ENCODE measurements at regions not wholly inside any gene's neighbourhood (a gene's known extent, or its start where the extent isn't known, plus 50 kb on each side); places are given as distances from the start of the nearest gene placed in this dataset.

DNA sequence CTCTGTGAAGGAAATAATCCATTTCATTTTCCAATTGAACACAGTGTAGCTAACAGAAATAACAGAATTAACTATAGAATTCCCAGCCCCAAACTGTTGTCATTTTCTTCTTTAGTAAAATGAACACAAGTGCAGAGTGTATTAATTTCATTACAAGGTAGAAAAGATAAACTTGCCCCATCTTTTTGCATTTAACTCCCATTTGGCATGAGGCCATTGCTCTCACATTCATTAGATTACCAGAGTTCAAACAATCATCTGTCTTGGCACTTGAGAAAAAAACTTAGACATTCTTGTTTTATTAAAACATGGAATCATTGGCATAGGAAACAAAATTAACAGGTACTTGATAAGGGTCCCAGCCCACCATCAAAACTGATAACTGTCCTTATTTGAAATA lies 821.5 kb upstream of the C9orf72 start:
- DNase-seq (ENCODE audit: low spot score in 2 of 2) (no peak), ATAC-seq (no peak)
- no peaks in the 10 kb centered on the region for H3K36me3 Mint-ChIP-seq
- no peak overlapping the region for H3K27ac Mint-ChIP-seq
- H3K9me3 Mint-ChIP-seq: peaks cover 4 to 7% of the 10 kb centered on the region in 2 donors

DNA sequence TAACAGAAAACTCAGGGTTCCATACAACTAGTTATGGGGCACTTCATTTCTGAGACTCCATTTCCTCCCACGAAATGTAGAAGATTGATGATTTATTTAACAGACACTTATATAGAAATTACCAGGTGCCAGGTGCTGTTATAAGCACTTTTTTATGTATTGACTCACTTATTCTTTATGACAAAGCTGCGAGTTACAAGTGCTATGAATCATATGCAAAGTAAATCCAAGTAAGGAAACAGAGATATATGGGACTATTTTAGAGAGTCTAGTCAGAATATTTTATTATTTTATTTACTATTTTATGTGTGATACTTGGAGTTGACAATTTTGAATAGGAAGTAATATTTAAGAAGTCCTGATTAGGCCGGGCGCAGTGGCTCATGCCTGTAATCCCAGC lies 822.8 kb upstream of the C9orf72 start:
- H3K9me3 Mint-ChIP-seq: peaks cover 4% of the 10 kb centered on the region in 2 donors
- H3K27ac Mint-ChIP-seq: no peak overlapping the region

DNA sequence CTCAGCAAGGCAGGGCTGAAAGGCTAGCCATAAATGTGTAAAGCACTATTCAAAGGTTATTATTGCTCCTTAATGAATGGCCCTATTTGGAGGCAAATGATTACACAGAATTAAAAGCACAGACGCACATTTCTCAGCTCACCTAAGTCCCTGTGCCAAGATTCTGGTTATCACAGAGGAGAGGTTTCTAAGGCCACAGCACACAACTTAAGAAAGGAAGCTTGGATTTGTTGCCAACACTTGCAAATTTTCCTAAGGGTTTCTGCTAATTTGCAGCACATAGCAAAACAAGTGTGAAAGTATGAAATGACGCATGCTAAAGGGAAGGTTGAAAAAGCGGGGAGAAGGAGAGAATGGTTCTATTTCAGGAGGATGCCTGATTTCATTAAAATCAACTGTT lies 834.1 kb upstream of the C9orf72 start:
- no peaks in the 10 kb centered on the region for H3K36me3 Mint-ChIP-seq
- peaks cover 5 to 7% of the 10 kb centered on the region in 2 donors for H3K9me3 Mint-ChIP-seq
- DNase-seq (ENCODE audit: low spot score in 2 of 2): no peak
- no peak for ATAC-seq
- H3K27ac Mint-ChIP-seq: no peak overlapping the region

More for the DNA sequence above, 822.8 kb upstream of the C9orf72 start:
- ATAC-seq (no peak), DNase-seq (ENCODE audit: low spot score in 2 of 2) (no peak)
- H3K36me3 Mint-ChIP-seq: no peaks in the 10 kb centered on the region

DNA sequence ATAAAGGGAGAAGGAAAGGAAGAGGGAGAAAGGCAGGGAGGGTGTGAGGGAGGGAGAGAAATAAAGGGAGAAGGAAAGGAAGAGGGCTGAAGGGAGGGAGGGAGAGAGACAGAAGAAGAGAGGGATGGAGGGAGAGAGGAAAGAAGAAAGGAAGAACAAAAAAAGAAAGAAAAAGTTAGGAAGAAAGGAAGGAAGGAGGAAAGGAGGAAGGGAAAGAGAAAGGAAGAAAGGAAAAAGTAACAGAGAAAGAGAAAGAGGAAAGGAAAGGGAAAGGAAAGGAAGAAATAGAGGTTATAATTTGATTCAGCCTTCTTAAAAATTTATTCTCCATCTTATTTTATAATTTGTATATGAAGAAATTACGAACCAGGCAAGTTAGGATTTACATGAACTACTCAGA lies 836.6 kb upstream of the C9orf72 start:
- Mint-ChIP-seq H3K27ac (no peak overlapping the region), H3K36me3 (no peaks in the 10 kb centered on the region), H3K9me3 (peaks cover 0 to 3% of the 10 kb centered on the region in 2 donors)
- no peak for ATAC-seq
- no peak for DNase-seq (ENCODE audit: low spot score in 2 of 2)

DNA sequence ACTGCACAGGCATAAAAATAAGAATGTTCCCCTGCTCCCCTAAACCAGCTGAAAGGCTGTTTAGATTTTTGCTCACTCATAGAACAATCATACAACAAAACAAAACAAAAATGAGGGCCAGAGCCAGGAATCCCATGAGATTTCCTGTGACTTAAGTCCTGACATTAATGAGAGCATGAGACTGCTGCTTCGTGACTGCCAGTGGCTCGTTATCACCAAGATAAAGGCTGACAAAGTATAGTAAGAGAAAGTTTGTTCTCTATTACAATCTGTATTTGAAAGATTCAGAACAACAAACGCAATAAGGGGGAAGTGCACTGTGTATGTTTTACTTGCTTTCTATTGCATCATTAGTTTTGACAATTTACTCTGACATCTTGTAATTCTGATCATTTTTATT lies 837.1 kb upstream of the C9orf72 start:
- Mint-ChIP-seq H3K9me3 (peaks cover 0 to 3% of the 10 kb centered on the region in 2 donors), H3K27ac (no peak overlapping the region), H3K36me3 (no peaks in the 10 kb centered on the region)
- DNase-seq (ENCODE audit: low spot score in 2 of 2) (no peak), ATAC-seq (no peak)

DNA sequence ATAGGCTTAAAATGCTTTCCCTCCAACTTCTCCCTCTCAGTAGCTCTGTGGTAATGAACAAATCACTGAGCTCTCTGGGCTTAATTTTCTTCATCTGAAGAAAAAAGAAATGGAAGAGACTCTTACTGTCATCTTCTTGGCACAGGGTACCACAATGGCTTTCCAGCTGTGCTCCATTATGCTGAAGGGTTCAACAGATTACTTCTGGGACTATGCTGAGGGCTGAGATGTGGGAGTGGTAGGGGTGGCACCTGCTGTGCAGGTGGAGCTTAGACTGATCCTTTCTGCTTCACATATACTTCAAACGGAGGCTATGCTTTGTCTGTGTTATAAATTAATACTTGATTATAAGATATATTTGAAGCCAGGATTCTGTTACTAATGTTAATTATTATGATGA lies 840.2 kb upstream of the C9orf72 start:
- ATAC-seq (no peak), DNase-seq (ENCODE audit: low spot score in 2 of 2) (no peak)
- no peaks in the 10 kb centered on the region for H3K9me3 Mint-ChIP-seq
- no peaks in the 10 kb centered on the region for H3K36me3 Mint-ChIP-seq
- H3K27ac Mint-ChIP-seq: no peak overlapping the region

DNA sequence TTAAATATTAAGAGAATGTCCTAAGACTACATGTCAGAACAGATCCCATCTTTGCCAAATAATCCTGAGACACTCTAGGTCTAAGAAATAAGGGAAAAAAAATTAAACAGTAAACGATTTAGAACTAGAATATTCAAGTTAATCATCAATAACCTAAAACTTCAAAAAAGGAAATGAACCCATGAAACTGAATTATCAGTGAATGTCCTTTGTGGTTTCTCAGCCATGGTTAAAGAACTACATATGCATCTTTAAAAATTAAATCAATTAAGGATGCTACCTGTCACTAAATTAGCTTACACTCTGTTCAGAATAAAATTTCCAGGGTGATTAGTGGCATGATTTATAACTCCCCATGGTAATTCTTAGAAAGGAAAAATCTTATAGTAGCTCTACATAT lies 850.0 kb upstream of the C9orf72 start:
- ATAC-seq: no peak
- Mint-ChIP-seq H3K36me3 (no peaks in the 10 kb centered on the region), H3K9me3 (peaks cover 0 to 3% of the 10 kb centered on the region in 2 donors), H3K27ac (no peak overlapping the region)
- DNase-seq (ENCODE audit: low spot score in 2 of 2): no peak

DNA sequence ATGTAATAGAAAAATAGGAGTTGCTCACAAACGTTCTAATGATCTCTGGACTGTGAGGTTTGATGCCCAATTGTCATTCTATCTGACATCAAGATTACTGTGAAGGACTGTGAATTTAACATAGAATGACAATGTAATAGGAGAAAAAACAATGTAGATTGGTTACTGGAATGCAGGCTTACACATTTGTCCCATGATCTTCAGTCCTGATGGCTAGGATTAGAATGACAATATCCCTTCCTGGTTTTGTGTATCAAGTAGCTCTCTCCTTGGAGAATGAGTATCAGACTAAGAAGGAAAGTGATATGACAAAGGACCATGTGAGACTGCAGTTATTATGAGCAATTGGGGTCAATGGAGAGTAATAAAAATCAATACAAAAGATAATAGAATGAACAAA lies 862.2 kb upstream of the C9orf72 start:
- Mint-ChIP-seq H3K9me3 (peaks cover 16 to 25% of the 10 kb centered on the region in 2 donors), H3K27ac (no peak overlapping the region), H3K36me3 (no peaks in the 10 kb centered on the region)
- no peak for ATAC-seq
- no peak for DNase-seq (ENCODE audit: low spot score in 2 of 2)

DNA sequence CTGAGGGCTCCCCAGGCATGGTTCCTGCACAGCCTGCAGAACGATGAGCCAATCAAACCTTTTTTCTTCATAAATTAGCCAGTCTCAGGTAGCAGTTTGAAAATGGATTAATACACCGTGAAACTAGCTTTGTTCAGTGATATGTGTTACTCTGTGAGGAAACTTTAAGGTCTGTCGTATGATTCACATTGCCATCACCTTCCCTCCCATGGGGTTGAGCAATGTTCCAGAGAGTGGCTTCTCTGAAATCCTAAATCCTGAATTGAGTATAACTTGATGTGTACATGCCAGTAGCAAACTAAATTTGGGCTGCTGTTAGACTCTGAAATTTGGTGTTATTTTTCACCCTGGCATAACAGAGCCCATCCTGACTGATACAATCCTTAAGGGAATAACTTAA lies 866.4 kb upstream of the C9orf72 start:
- no peak for ATAC-seq
- H3K9me3 Mint-ChIP-seq: peaks cover 15% of the 10 kb centered on the region in 2 donors
- no peak overlapping the region for H3K27ac Mint-ChIP-seq
- H3K36me3 Mint-ChIP-seq: peaks cover 0 to 5% of the 10 kb centered on the region in 2 donors
- DNase-seq (ENCODE audit: low spot score in 2 of 2): no peak

DNA sequence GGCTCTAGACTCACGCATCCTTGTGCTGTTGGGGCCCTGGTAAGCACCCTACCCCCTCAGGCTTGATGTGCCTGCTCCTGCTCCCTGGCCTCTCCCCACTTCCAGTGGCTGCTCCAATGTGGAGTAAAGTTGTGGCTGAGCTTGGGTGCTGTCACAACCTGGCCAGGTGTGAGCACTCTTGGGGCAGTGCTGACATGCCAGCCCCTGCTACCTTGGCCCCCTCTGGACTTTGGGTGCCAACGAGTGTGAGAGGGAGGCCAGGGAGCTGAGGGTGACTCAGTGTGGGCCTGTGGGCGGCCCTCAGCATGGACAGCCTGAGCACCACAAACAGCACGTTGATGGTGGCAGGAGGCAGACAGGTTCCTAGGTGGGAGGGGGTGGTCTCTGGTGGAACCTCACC lies 870.2 kb upstream of the C9orf72 start:
- Mint-ChIP-seq H3K36me3 (peaks cover 0 to 5% of the 10 kb centered on the region in 2 donors), H3K9me3 (peaks cover 11 to 18% of the 10 kb centered on the region in 2 donors), H3K27ac (no peak overlapping the region)
- ATAC-seq (no peak), DNase-seq (ENCODE audit: low spot score in 2 of 2) (no peak)

DNA sequence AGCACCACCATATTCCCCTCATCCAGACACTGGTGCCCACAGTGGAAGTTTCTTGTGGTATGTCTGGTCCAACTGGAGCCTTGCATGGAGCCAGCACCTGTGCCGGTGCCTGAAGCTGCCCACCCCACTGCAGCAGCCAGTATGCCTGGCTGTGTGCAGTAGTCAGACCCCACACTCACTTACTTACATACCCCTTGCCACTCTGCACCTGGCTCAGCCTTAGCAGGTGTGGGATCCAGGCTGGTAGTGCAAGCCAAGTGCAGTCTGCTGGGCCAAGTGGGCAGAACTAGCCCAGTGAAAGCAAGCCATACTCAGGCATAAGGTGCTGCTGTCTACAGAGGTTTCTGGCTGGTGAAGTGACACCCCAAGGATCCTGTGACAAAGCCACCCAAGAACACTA lies 871.4 kb upstream of the C9orf72 start:
- Mint-ChIP-seq H3K36me3 (peaks cover 0 to 5% of the 10 kb centered on the region in 2 donors), H3K9me3 (peaks cover 14 to 17% of the 10 kb centered on the region in 2 donors), H3K27ac (no peak overlapping the region)
- ATAC-seq (no peak), DNase-seq (ENCODE audit: low spot score in 2 of 2) (no peak)

DNA sequence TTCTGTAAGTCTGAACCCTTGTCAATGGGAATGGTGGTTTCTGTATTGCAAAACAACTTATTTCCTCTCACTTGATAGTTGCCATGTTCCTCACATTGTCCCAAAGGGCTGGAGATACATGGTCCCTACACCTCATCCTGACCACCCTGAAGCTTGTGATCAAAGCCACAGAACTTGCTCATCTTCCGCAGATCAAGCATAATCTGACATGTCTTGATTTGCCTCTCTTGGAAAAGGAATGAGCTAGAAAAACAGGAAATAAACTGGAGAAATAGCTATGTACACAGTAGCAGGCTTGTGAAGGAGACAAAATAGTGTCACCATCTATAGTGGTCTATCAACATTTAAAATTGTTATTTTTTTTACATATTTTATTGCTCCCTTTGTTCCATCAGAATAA lies 871.9 kb upstream of the C9orf72 start:
- no peak for ATAC-seq

DNA sequence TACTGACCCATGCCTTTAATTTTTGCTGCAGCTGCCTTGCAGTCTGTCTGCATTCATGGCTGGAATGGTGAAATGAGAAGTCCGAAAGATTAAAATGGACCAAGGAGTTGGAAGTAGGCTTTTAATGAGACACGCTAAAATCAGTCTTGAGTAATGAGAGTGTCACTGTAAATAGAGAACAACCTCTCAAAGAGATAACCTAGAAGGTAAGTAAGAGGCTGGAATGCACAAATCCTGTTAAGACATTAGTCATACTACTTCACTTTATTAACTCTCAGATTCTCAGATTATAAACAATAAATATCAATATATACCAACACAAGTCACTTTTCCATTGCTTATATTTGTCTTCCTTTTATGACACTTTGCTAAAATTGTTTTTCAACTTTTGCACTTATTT lies 880.6 kb upstream of the C9orf72 start:
- H3K27ac Mint-ChIP-seq: no peak overlapping the region
- ATAC-seq: no peak
- H3K36me3 Mint-ChIP-seq: no peaks in the 10 kb centered on the region
- no peak for DNase-seq (ENCODE audit: low spot score in 2 of 2)
- peaks cover 10 to 11% of the 10 kb centered on the region in 2 donors for H3K9me3 Mint-ChIP-seq

More for the DNA sequence above, 871.9 kb upstream of the C9orf72 start:
- H3K36me3 Mint-ChIP-seq: peaks cover 0 to 5% of the 10 kb centered on the region in 2 donors
- H3K27ac Mint-ChIP-seq: no peak overlapping the region
- H3K9me3 Mint-ChIP-seq: peaks cover 14 to 16% of the 10 kb centered on the region in 2 donors
- DNase-seq (ENCODE audit: low spot score in 2 of 2): no peak

DNA sequence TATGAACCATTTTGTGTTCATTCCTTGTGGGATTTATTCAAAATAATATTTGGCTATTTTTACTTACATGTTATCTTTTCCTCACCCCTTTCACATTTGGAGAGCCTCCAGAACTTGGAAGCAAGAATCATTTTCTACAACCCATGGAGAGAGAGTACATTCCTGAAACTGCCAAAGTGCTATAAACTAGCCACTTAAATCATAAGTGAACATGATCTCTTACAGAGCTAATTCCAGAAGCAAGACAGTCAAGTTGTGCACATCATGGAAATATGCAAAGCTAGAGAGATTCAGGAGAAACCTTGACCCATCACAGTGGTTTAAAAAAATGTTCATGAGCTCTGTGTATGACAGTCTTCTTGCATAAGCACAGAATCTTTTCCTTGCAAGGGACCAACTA lies 883.6 kb upstream of the C9orf72 start:
- H3K36me3 Mint-ChIP-seq: no peaks in the 10 kb centered on the region
- no peak for ATAC-seq
- no peak overlapping the region for H3K27ac Mint-ChIP-seq
- DNase-seq (ENCODE audit: low spot score in 2 of 2): no peak
- H3K9me3 Mint-ChIP-seq: peaks cover 11 to 23% of the 10 kb centered on the region in 2 donors

DNA sequence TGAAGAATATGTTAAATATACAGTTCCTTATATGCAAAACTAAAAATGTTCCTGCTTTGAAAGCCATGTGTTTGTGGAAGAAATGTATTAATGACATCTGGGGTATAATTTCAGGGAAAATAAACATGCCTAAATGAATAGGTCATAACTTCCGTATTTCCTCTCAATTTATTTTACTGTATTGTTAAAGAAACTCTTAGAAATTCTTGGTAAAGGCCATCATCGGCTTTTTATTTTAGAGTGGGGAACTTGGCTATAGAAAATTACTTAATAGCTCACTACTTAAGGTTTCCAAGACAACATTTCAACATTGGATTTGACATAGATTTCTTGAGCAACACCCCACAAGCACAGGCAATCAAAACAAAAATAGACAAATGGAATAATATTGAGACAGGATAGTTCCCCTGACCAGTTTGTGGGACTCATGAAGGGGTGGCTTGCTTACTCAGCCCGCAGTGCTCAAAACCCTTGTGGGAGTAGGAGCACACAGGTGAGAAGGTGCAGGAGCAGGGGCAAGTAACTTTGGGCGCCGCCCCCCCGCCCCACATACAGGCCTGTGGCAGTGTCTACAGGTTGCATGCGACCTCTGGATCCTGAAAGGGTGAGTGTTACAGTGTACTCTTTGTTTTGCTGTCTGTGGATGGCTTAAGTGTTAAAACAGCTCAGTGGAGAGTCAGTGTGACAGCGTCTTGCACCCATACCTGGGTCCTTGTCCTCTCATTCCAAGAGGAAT lies 891.4 kb upstream of the C9orf72 start:
- Mint-ChIP-seq H3K27ac (no peak overlapping the region), H3K36me3 (peaks cover 0 to 10% of the 10 kb centered on the region in 2 donors), H3K9me3 (peaks cover 24 to 39% of the 10 kb centered on the region in 2 donors)
- no peak for ATAC-seq
- no peak for DNase-seq (ENCODE audit: low spot score in 2 of 2)

DNA sequence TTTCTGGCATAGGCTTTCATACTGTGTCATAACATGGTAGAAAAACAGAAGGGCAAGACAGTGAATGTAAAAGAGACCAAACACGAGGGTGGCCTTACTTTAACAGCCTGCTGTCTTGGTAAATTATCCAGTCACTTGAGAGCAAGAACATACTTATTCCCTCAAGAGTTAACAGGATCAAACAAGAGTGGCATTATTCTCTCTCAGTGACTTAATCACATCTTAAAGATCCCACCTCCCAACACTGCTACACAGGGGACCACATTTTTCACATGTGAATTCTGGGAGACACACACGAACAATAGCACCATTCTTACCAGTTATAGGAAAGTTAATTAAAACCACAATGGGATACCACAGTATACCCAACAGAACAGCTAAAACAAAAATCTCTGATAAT lies 898.0 kb upstream of the C9orf72 start:
- H3K9me3 Mint-ChIP-seq: peaks cover 16 to 20% of the 10 kb centered on the region in 2 donors
- H3K27ac Mint-ChIP-seq: no peak overlapping the region
- no peaks in the 10 kb centered on the region for H3K36me3 Mint-ChIP-seq
- DNase-seq (ENCODE audit: low spot score in 2 of 2) (no peak), ATAC-seq (no peak)

DNA sequence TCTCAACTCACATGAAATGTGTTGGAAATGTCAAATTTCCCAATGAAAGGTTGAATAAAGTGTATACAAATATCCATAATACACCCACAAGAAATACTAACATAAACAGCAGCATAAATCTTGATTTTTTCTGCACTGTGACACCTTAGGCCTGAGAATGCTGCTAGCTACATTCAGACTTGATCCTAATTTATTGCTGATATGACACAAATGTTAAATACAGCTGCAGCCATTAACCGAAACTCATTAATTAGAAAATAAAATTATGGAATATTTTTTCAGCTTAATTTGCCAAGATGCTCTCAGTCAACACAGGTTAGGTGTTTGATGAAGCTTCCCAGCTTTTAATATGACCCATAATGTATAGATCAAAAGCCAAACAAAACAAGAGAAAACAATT lies 914.3 kb upstream of the C9orf72 start:
- ATAC-seq (no peak), DNase-seq (ENCODE audit: low spot score in 2 of 2) (no peak)
- H3K9me3 Mint-ChIP-seq: peaks cover 3 to 4% of the 10 kb centered on the region in 2 donors
- no peaks in the 10 kb centered on the region for H3K36me3 Mint-ChIP-seq
- H3K27ac Mint-ChIP-seq: no peak overlapping the region

DNA sequence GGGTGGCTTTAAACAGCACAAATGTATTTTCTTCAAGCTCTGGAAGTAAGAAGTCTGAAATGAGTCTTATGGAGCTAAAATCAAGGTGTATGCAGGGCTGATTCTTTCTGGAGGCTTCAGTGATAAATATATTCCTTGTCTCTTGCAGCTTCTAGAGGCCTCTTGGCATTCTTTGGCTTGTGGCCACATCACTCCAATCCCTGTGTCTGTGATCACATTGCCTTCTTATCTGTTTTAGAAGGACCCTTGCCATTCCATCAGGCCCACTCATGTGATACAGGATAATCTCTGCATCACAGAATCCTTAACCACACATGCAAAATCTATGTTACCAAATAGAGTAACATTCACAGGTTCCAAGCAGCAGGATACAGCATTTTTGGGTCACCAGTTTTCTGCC lies 917.8 kb upstream of the C9orf72 start:
- peaks cover 10 to 15% of the 10 kb centered on the region in 2 donors for H3K9me3 Mint-ChIP-seq
- DNase-seq (ENCODE audit: low spot score in 2 of 2): no peak
- H3K27ac Mint-ChIP-seq: no peak overlapping the region
- ATAC-seq: no peak
- peaks cover 0 to 6% of the 10 kb centered on the region in 2 donors for H3K36me3 Mint-ChIP-seq
